H9 (cell line): ENCODE measurements at regions not wholly inside any gene's neighbourhood (a gene's known extent, or its start where the extent isn't known, plus 50 kb on each side); places are given as distances from the start of the nearest gene placed in this dataset.
A peak's percentile ranks its signal among the peaks of the same experiment; 100 is the strongest.

Experiments
- DNase-seq: peaks from one replicate; pipeline ENCODE4 v3.0.0-alpha.2; 2017
- H2AFZ ChIP-seq: one replicate; pipeline ENCODE4 v1.6.1; 2013; ENCODE audit warnings: mild to moderate bottlenecking, low read length, control low read depth, moderate library complexity
- H2AK5ac ChIP-seq: 2 replicates; pipeline ENCODE4 v1.6.1; 2013; ENCODE audit warnings: low read length, control low read depth, mixed read lengths; ENCODE audit not compliant: insufficient read length
- H2BK120ac ChIP-seq: one replicate; pipeline ENCODE4 v1.6.1; 2013; ENCODE audit warnings: low read depth, mild to moderate bottlenecking, low read length, control low read depth, inconsistent platforms; ENCODE audit not compliant: poor library complexity, severe bottlenecking
- H2BK12ac ChIP-seq: 2 replicates; pipeline ENCODE4 v1.6.1; 2013; ENCODE audit warnings: low read length, control low read depth, mixed read lengths, low read depth; ENCODE audit not compliant: insufficient read length
- H2BK15ac ChIP-seq: 2 replicates; pipeline ENCODE4 v1.6.1; 2013; ENCODE audit warnings: low read depth, low read length, control low read depth
- H2BK20ac ChIP-seq: one replicate; pipeline ENCODE4 v1.6.1; 2013; ENCODE audit warnings: low read depth, mild to moderate bottlenecking, low read length, control low read depth, inconsistent platforms; ENCODE audit not compliant: poor library complexity, severe bottlenecking
- H2BK5ac ChIP-seq: 2 replicates; pipeline ENCODE4 v1.6.1; 2013; ENCODE audit warnings: low read length, control low read depth, mixed read lengths; ENCODE audit not compliant: insufficient read length
- H3K14ac ChIP-seq: 2 replicates; pipeline ENCODE4 v1.6.1; 2013; ENCODE audit warnings: low read length, control low read depth; ENCODE audit not compliant: insufficient read depth
- H3K18ac ChIP-seq: 2 replicates; pipeline ENCODE4 v1.6.1; 2013; ENCODE audit warnings: low read depth, mild to moderate bottlenecking, mixed read lengths, low read length, control low read depth; ENCODE audit not compliant: insufficient read length
- H3K23ac ChIP-seq: 2 replicates; pipeline ENCODE4 v1.6.1; 2013; ENCODE audit warnings: low read length, control low read depth, mixed read lengths, low read depth; ENCODE audit not compliant: insufficient read length
- H3K23me2 ChIP-seq: 2 replicates; pipeline ENCODE4 v1.6.1; 2013; ENCODE audit warnings: low read depth, mild to moderate bottlenecking, mixed read lengths, low read length, control low read depth; ENCODE audit not compliant: insufficient read length, poor library complexity, severe bottlenecking
- H3K27ac ChIP-seq: 2 replicates; pipeline ENCODE4 v1.5.1; 2013; ENCODE audit warnings: low read length, control low read depth, mixed read lengths, low read depth; ENCODE audit not compliant: insufficient read length
- H3K27me3 ChIP-seq: 2 replicates; pipeline ENCODE4 v1.6.1; 2013; ENCODE audit warnings: low read length, control low read depth, inconsistent platforms; ENCODE audit not compliant: insufficient read depth
- H3K4ac ChIP-seq: 2 replicates; pipeline ENCODE4 v1.6.1; 2013; ENCODE audit warnings: low read depth, mild to moderate bottlenecking, control low read depth, inconsistent platforms, low read length, moderate library complexity
- H3K4me1 ChIP-seq: 2 replicates; pipeline ENCODE4 v1.6.1; 2013; ENCODE audit warnings: low read length, control low read depth, inconsistent platforms; ENCODE audit not compliant: insufficient read depth
- H3K4me2 ChIP-seq: 2 replicates; pipeline ENCODE4 v1.6.1; 2013; ENCODE audit warnings: low read length, control low read depth, mixed read lengths; ENCODE audit not compliant: insufficient read length, insufficient read depth
- H3K56ac ChIP-seq: 2 replicates; pipeline ENCODE4 v1.6.1; 2013; ENCODE audit warnings: low read depth, mild to moderate bottlenecking, mixed read lengths, low read length, control low read depth; ENCODE audit not compliant: insufficient read length
- H3K79me1 ChIP-seq: 2 replicates; pipeline ENCODE4 v1.6.1; 2013; ENCODE audit warnings: low read depth, mild to moderate bottlenecking, moderate library complexity, low read length, control low read depth, inconsistent platforms; ENCODE audit not compliant: insufficient read depth, poor library complexity, severe bottlenecking
- H3K79me2 ChIP-seq: 2 replicates; pipeline ENCODE4 v1.6.1; 2013; ENCODE audit warnings: low read length, control low read depth, inconsistent platforms; ENCODE audit not compliant: insufficient read depth
- H3K9ac ChIP-seq: 2 replicates; pipeline ENCODE4 v1.6.1; 2013; ENCODE audit warnings: low read length, control low read depth, mixed read lengths; ENCODE audit not compliant: insufficient read length; ENCODE audit errors: extremely low read depth
- H3K9me3 ChIP-seq: one replicate; pipeline ENCODE4 v1.6.1; 2013; ENCODE audit warnings: low read depth, low read length, inconsistent platforms; ENCODE audit not compliant: control insufficient read depth
- H3T11ph ChIP-seq: one replicate; pipeline ENCODE4 v1.6.1; 2013; ENCODE audit warnings: mild to moderate bottlenecking, low read length, control low read depth, inconsistent platforms
- H4K20me1 ChIP-seq: one replicate; pipeline ENCODE4 v1.6.1; 2013; ENCODE audit not compliant: control insufficient read depth, insufficient read length, insufficient read depth
- H4K5ac ChIP-seq: 2 replicates; pipeline ENCODE4 v1.6.1; 2013; ENCODE audit warnings: low read depth, mild to moderate bottlenecking, mixed read lengths, low read length, control low read depth; ENCODE audit not compliant: insufficient read length
- H4K8ac ChIP-seq: replicated peaks from 2 replicates; pipeline ENCODE4 v1.6.1; 2013; ENCODE audit warnings: low read length, control low read depth, mixed read lengths, low read depth; ENCODE audit not compliant: insufficient read length
- H4K91ac ChIP-seq: 2 replicates; pipeline ENCODE4 v1.6.1; 2013; ENCODE audit warnings: low read depth, mild to moderate bottlenecking, moderate library complexity, mixed read lengths, low read length, control low read depth; ENCODE audit not compliant: insufficient read length
- H3K27ac Mint-ChIP-seq, 3 experiments: 2 replicates in 2 of 3; 3 replicates in 1 of 3; pipeline ENCODE4 v1.8.0; 2020 to 2021; ENCODE audit warnings: mixed read lengths in 3 of 3, mild to moderate bottlenecking in 1 of 3, moderate library complexity in 1 of 3
- H3K27me3 Mint-ChIP-seq: 2 replicates; pipeline ENCODE4 v1.8.0; 2021; ENCODE audit warnings: low read depth, mild to moderate bottlenecking, moderate library complexity, mixed read lengths
- H3K36me3 Mint-ChIP-seq, 3 experiments: 2 replicates in 2 of 3; 3 replicates in 1 of 3; pipeline ENCODE4 v1.8.0; 2020 to 2021; ENCODE audit warnings: low read depth in 3 of 3, mixed read lengths in 3 of 3; ENCODE audit not compliant: insufficient read depth in 1 of 3
- H3K4me1 Mint-ChIP-seq, 2 experiments: 2 replicates each; pipeline ENCODE4 v1.8.0; 2020; ENCODE audit warnings: mixed read lengths in 2 of 2
- H3K4me3 Mint-ChIP-seq, 2 experiments: 2 replicates in 1 of 2; 3 replicates in 1 of 2; pipeline ENCODE4 v1.8.0; 2020 to 2021; ENCODE audit warnings: mild to moderate bottlenecking in 2 of 2, mixed read lengths in 2 of 2, moderate library complexity in 1 of 2
- H3K9me3 Mint-ChIP-seq, 2 experiments: 2 replicates in 1 of 2; 3 replicates in 1 of 2; pipeline ENCODE4 v1.8.0; 2020; ENCODE audit warnings: mild to moderate bottlenecking in 2 of 2, mixed read lengths in 2 of 2, moderate library complexity in 1 of 2
- WGBS: extraction: QIAGEN DNeasy Blood & Tissue Kit; methylation state at CpG from one replicate; pipeline ENCODE4 v1.1.7; 2013; ENCODE audit warnings: missing lambda C conversion rate, low lambda C conversion rate, mixed read lengths; ENCODE audit not compliant: insufficient read length; ENCODE audit errors: extremely low coverage; 5-methylcytosine and 5-hydroxymethylcytosine counted together
- TF ChIP-seq, protein P1 (sequence below): fragments of 200-600 bp; sonication (generic); conservative IDR thresholded peaks from 3 replicates; pipeline ENCODE4 v1.8.0; 2021; ENCODE audit warnings: antibody characterized with exemption, mild to moderate bottlenecking

DNA sequence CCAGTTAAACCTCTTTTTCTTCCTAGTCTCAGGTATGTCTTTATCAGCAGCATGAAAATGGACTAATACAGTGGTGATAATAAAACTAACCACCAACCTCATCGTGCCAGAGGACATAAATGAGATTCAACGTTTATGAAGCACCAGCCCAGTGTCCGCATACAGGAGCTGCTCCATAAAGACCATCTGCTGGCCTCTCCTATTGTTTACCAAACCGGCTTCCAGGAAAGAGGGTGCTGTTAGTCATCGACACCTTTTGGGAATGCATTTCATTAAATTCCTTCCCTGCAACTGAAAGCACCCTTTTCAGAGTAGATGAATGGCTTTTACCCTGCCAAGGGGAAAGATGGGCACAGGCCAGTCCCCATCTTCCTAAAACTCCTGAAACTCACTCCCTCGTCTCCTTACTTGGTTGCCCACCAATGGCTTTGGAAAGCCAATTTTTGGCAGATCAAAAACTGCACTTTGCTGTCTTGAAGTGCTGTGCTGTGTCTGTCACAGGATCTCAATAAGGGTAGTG lies 122.1 kb downstream of the AQP9 start:
- no peak overlapping the region for H2AK5ac ChIP-seq
- no CpG with 5 or more reads among the region's 6 CpGs for WGBS
- H3K18ac ChIP-seq: no peak overlapping the region
- H2BK12ac ChIP-seq: no peak overlapping the region
- TF ChIP-seq, protein P1, sequence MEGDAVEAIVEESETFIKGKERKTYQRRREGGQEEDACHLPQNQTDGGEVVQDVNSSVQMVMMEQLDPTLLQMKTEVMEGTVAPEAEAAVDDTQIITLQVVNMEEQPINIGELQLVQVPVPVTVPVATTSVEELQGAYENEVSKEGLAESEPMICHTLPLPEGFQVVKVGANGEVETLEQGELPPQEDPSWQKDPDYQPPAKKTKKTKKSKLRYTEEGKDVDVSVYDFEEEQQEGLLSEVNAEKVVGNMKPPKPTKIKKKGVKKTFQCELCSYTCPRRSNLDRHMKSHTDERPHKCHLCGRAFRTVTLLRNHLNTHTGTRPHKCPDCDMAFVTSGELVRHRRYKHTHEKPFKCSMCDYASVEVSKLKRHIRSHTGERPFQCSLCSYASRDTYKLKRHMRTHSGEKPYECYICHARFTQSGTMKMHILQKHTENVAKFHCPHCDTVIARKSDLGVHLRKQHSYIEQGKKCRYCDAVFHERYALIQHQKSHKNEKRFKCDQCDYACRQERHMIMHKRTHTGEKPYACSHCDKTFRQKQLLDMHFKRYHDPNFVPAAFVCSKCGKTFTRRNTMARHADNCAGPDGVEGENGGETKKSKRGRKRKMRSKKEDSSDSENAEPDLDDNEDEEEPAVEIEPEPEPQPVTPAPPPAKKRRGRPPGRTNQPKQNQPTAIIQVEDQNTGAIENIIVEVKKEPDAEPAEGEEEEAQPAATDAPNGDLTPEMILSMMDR: no peak
- peaks cover 11 to 15% of the 10 kb centered on the region in 2 experiments; a peak in 4 of 5 replicates for H3K9me3 Mint-ChIP-seq
- no peak overlapping the region for H4K5ac ChIP-seq
- H3K23me2 ChIP-seq: no peaks in the 10 kb centered on the region
- no peak overlapping the region for H4K91ac ChIP-seq
- H3K27me3 ChIP-seq: no peaks in the 10 kb centered on the region
- H3T11ph ChIP-seq: no peak overlapping the region
- no peak overlapping the region for H2BK120ac ChIP-seq
- peaks cover 3 to 16% (median 9%) of the 10 kb centered on the region in 3 experiments; a peak in 5 of 7 replicates for H3K36me3 Mint-ChIP-seq
- H3K4ac ChIP-seq: no peak overlapping the region
- H3K4me2 ChIP-seq: no peak overlapping the region
- H2BK15ac ChIP-seq: no peak overlapping the region
- H4K20me1 ChIP-seq: no peaks in the 10 kb centered on the region
- H3K4me3 Mint-ChIP-seq: no peak overlapping the region
- peaks cover 1% of the 10 kb centered on the region; the same call in 1 of the 2 replicates for H3K27me3 Mint-ChIP-seq
- no peak overlapping the region for H3K9ac ChIP-seq
- peak overlapping the region; percentile 4 to 83 (median 63); a peak in 6 of 7 replicates for H3K27ac Mint-ChIP-seq
- peaks cover 4% of the 10 kb centered on the region for H3K9me3 ChIP-seq
- no peak overlapping the region for H2AFZ ChIP-seq
- no peak for DNase-seq
- H4K8ac ChIP-seq: no peak overlapping the region
- no peak overlapping the region for H2BK5ac ChIP-seq
- no peak overlapping the region for H3K27ac ChIP-seq
- H3K79me1 ChIP-seq: no peaks in the 10 kb centered on the region
- H3K23ac ChIP-seq: no peak overlapping the region
- peaks cover 18% of the 10 kb centered on the region; the same call in 1 of the 2 replicates for H3K4me1 ChIP-seq
- H3K56ac ChIP-seq: no peak overlapping the region
- H3K14ac ChIP-seq: no peak overlapping the region
- H3K79me2 ChIP-seq: no peaks in the 10 kb centered on the region
- peaks cover 40 to 51% of the 10 kb centered on the region in 2 experiments for H3K4me1 Mint-ChIP-seq
- no peak overlapping the region for H2BK20ac ChIP-seq
